Thyroid gland (tissue), 4 donors: ENCODE measurements at regions not wholly inside any gene's neighbourhood (a gene's known extent, or its start where the extent isn't known, plus 50 kb on each side); places are given as distances from the start of the nearest gene placed in this dataset.
"Not testable (repeated sequence)": the region's sequence is repeated elsewhere in the genome, so short reads cannot be mapped to it uniquely, and the experiment has no call there.

Experiments used
- CTCF ChIP-seq, 6 experiments: fragments of 200-600 bp in 3 of 6; fragments of 450-650 bp in 3 of 6; sonication (generic) in 3 of 6; IDR thresholded peaks; one replicate each; pipeline ENCODE4 v1.5.1; 2016 to 2019; ENCODE audit warnings: antibody characterized with exemption in 6 of 6, mild to moderate bottlenecking in 2 of 6, inconsistent platforms in 1 of 6, moderate library complexity in 1 of 6
- POLR2A ChIP-seq, 2 donors: fragments of 450-650 bp; IDR thresholded peaks; one replicate each; pipeline ENCODE4 v1.6.1; 2017; ENCODE audit warnings: antibody characterized with exemption in 2 of 2, mild to moderate bottlenecking in 2 of 2, moderate library complexity in 1 of 2

- TF ChIP-seq POLR2A, CTCF (IDR thresholded peaks at IDR 0.05): not testable (repeated sequence)
Observed at GRCh38 chrY:11098419-11098818, 1570.7 kb downstream of the TSPY10 start.
